Lower leg skin (tissue), 3 donors: ENCODE measurements at regions not wholly inside any gene's neighbourhood (a gene's known extent, or its start where the extent isn't known, plus 50 kb on each side); places are given as distances from the start of the nearest gene placed in this dataset.
"Not testable (repeated sequence)": the region's sequence is repeated elsewhere in the genome, so short reads cannot be mapped to it uniquely, and the experiment has no call there.

ENCODE experiments used
- CTCF ChIP-seq, 3 donors: fragments of 450-650 bp; IDR thresholded peaks; one replicate each; pipeline ENCODE4 v1.5.1; 2016; ENCODE audit warnings: antibody characterized with exemption in 3 of 3, mild to moderate bottlenecking in 3 of 3, moderate library complexity in 2 of 3
- POLR2A ChIP-seq, 2 donors: fragments of 450-650 bp; IDR thresholded peaks; one replicate each; pipeline ENCODE4 v1.6.1; 2016 to 2017; ENCODE audit warnings: antibody characterized with exemption in 2 of 2, mild to moderate bottlenecking in 1 of 2, moderate library complexity in 1 of 2

DNA sequence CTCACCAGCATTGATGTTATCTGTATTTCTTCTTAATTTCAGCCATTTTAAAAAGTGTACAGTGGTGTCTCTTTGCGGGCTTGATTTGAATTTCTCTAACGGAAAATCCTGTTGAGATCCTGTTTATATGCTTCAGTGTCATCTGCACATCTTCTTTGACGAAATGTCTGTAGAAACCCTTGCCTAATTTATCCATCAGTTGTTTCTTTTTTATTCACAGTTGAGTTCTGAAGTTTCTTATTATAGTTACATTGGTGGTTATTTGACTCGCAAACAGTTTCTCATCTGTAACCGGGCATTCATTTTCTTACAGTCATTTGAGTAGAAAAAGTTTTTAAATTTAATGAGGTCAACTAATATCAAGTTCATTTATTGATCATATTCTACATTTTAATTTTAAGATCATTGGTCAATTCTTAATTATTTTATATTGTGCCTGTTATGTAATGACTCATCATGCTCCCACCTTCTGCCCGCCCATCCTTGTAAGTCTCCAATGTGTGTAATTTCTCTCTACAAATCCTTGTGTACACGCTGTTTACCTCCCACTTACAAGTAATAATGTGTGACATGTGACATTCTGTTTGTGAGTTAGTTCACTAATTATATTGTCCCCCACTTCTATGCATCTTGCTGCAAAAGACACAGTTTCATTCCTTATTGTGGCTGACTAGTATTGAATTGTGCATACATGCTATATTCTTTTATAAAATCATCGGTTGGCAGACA is 1242.8 kb downstream of the TMEM121 start:
- not testable (repeated sequence) for TF ChIP-seq CTCF, POLR2A (IDR thresholded peaks at IDR 0.05)
